ENCODE measurements at regions not wholly inside any gene's neighbourhood (a gene's known extent, or its start where the extent isn't known, plus 50 kb on each side); places are given as distances from the start of the nearest gene placed in this dataset.

DNA sequence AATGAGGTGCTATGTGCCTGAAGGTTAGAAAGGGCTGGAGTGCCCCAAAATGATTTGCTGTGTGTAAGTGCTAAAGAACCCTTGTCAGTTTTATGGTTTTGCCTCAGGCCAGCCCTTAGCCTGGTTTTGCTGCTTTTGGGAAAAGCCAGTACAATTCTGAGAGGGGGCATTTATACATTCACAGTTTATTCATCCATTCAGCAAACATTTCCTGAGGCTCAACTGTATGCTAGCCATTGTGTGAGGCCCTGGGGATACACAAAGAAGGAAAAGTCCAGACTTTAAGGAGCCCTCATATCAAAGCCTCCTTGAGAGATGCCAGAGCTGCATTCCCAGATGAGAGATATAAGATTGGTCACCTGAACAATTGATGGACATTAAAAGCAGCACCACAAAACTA is 115.2 kb upstream of the PLCXD3 start:
- no peak overlapping the region for H3K18ac ChIP-seq (ENCODE audit: low read depth, low read length)
- in situ Hi-C loops (cut with MboI; ENCODE audit: low sequenced_read_pairs) (loop anchor here (25.0 kb wide), 1 partner anchor 713 kb away; the partner anchor contains the start of gene C7), intact Hi-C loops (cut with micrococcal nuclease) (loop anchor here (10.0 kb wide), 1 partner anchor 161 kb away; no protein-coding TSS in a partner anchor), dilution Hi-C loops (cut with HindIII; ENCODE audit: low sequenced_read_pairs, unreplicated experiment) (no loop called here)
- H3K27ac ChIP-seq (ENCODE audit: insufficient read depth, low read length), result no peak overlapping the region
- no peaks in the 10 kb centered on the region for H3K79me1 ChIP-seq (ENCODE audit: low read depth in 1 of 2, low read length in 2 of 2)
- H3K4ac ChIP-seq (ENCODE audit: low read depth, low read length), result no peak overlapping the region
- DNase-seq, result no peak
- H4K20me1 ChIP-seq (ENCODE audit: insufficient read depth, low read length), result no peaks in the 10 kb centered on the region
- no peak overlapping the region for H2BK5ac ChIP-seq (ENCODE audit: low read depth, low read length, poor library complexity, severe bottlenecking)
- BruUV-seq (replicated peaks), result no TSS peak
- no peak overlapping the region for H3K9ac ChIP-seq (ENCODE audit: low read depth, low read length)
- no peak overlapping the region for H2AK9ac ChIP-seq (replicated peaks; ENCODE audit: low read depth, low read length, poor library complexity)
- no peak overlapping the region for H4K5ac ChIP-seq (ENCODE audit: low read depth, low read length)
- H2BK20ac ChIP-seq (ENCODE audit: low read depth, low read length), result no peak overlapping the region
- no peak overlapping the region for H2BK15ac ChIP-seq (ENCODE audit: low read depth, low read length)
- no peak overlapping the region for H4K8ac ChIP-seq (ENCODE audit: low read depth in 2 of 2, low read length in 2 of 2)
- H3K9me1 ChIP-seq (ENCODE audit: insufficient read depth, low read length), result no peaks in the 10 kb centered on the region
- no peak overlapping the region for H2BK120ac ChIP-seq (ENCODE audit: low read depth, low read length)
- no peaks in the 10 kb centered on the region for H3K4me1 ChIP-seq (ENCODE audit: control insufficient read depth, insufficient read depth, low read length)
- no peak for ATAC-seq (ENCODE audit: low read depth)
- TF ChIP-seq, protein P1, sequence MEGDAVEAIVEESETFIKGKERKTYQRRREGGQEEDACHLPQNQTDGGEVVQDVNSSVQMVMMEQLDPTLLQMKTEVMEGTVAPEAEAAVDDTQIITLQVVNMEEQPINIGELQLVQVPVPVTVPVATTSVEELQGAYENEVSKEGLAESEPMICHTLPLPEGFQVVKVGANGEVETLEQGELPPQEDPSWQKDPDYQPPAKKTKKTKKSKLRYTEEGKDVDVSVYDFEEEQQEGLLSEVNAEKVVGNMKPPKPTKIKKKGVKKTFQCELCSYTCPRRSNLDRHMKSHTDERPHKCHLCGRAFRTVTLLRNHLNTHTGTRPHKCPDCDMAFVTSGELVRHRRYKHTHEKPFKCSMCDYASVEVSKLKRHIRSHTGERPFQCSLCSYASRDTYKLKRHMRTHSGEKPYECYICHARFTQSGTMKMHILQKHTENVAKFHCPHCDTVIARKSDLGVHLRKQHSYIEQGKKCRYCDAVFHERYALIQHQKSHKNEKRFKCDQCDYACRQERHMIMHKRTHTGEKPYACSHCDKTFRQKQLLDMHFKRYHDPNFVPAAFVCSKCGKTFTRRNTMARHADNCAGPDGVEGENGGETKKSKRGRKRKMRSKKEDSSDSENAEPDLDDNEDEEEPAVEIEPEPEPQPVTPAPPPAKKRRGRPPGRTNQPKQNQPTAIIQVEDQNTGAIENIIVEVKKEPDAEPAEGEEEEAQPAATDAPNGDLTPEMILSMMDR (conservative IDR thresholded peaks at IDR 0.05; ENCODE audit: low read depth, low read length), result no peak
- TF ChIP-seq ELK1 (IDR thresholded peaks at IDR 0.05; ENCODE audit: borderline replicate concordance, low read depth, low read length) (no peak), MAFK (IDR thresholded peaks at IDR 0.05; ENCODE audit: low read depth, low read length) (no peak), RAD21 (IDR thresholded peaks at IDR 0.05; ENCODE audit: low read length) (no peak), NFE2L2 (IDR thresholded peaks at IDR 0.05; ENCODE audit: low read depth, low read length) (no peak), BHLHE40 (IDR thresholded peaks at IDR 0.05; ENCODE audit: low read depth, low read length) (no peak), RFX5 (IDR thresholded peaks at IDR 0.05; ENCODE audit: low read depth, low read length) (no peak), POLR2A (IDR thresholded peaks at IDR 0.05; ENCODE audit: low read depth, low read length) (no peak), CHD1 (IDR thresholded peaks at IDR 0.05; ENCODE audit: low read depth, low read length) (no peak), RCOR1 (IDR thresholded peaks at IDR 0.05; ENCODE audit: insufficient replicate concordance, low read length) (no peak), SMC3 (IDR thresholded peaks at IDR 0.05; ENCODE audit: low read depth, low read length) (no peak), MXI1 (IDR thresholded peaks at IDR 0.05; ENCODE audit: borderline replicate concordance, low read depth, low read length) (no peak), FOS (IDR thresholded peaks at IDR 0.05; ENCODE audit: low read depth, low read length) (no peak), MAZ (IDR thresholded peaks at IDR 0.05; ENCODE audit: borderline replicate concordance, low read depth, low read length) (no peak), CEBPB (IDR thresholded peaks at IDR 0.05; ENCODE audit: low read depth, low read length) (no peak)
- TF ChIP-seq, protein P2, sequence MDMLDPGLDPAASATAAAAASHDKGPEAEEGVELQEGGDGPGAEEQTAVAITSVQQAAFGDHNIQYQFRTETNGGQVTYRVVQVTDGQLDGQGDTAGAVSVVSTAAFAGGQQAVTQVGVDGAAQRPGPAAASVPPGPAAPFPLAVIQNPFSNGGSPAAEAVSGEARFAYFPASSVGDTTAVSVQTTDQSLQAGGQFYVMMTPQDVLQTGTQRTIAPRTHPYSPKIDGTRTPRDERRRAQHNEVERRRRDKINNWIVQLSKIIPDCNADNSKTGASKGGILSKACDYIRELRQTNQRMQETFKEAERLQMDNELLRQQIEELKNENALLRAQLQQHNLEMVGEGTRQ (IDR thresholded peaks at IDR 0.05; ENCODE audit: low read depth, low read length), result no peak
- ChIA-PET CTCF (no interaction called here), POLR2A (ENCODE audit: unreplicated experiment) (no interaction called here)
- no peak overlapping the region for H3K23ac ChIP-seq (ENCODE audit: low read depth, low read length)
- H3K4me3 ChIP-seq (ENCODE audit: insufficient read depth, low read depth, low read length), result no peak overlapping the region
- H2AK5ac ChIP-seq (ENCODE audit: low read depth, low read length), result no peak overlapping the region
- no peaks in the 10 kb centered on the region for H3K36me3 ChIP-seq (ENCODE audit: control insufficient read depth, insufficient read depth, low read length)
- H3K56ac ChIP-seq (ENCODE audit: extremely low read depth, insufficient read depth, low read length), result no peak overlapping the region
- no peak overlapping the region for H2AFZ ChIP-seq (replicated peaks; ENCODE audit: low read length, poor library complexity)
- no peak overlapping the region for H4K91ac ChIP-seq (ENCODE audit: insufficient read depth, low read depth, low read length)
- H3K14ac ChIP-seq (replicated peaks; ENCODE audit: low read depth, low read length), result no peak overlapping the region
- no peaks in the 10 kb centered on the region for H3K9me3 ChIP-seq (ENCODE audit: control insufficient read depth, insufficient read depth, low read length)
- H3K27me3 ChIP-seq (ENCODE audit: control insufficient read depth, insufficient read depth, low read length), result no peaks in the 10 kb centered on the region
- H3K4me2 ChIP-seq (ENCODE audit: low read depth, low read length), result no peak overlapping the region
